K562 (cell line): ENCODE measurements at regions not wholly inside any gene's neighbourhood (a gene's known extent, or its start where the extent isn't known, plus 50 kb on each side); places are given as distances from the start of the nearest gene placed in this dataset.
A peak's percentile ranks its signal among the peaks of the same experiment; 100 is the strongest.

Experiments
- ATAC-seq: fragments of 200-7000 bp; cut with Tn5 transposase; 3 replicates; pipeline ENCODE4 v1.9.1; 2020; ENCODE audit warnings: moderate library complexity
- BruUV-seq: library from RNA; stranded (reverse); fragments of 400-500 nt; replicated peaks from 2 replicates; lab custom pipeline; 2021; lab: Mats Ljungman, UMichigan
- CTCF ChIA-PET: fragments of 300-600 bp; formaldehyde crosslinking; extraction: SDS; loops from one replicate; lab custom pipeline; 2021; ENCODE audit warnings: low intra/inter-chr PET ratio; lab: Yijun Ruan, JAX
- POLR2A ChIA-PET: fragments of 300-600, 350-650 bp; sonication (Branson Sonifier 250); formaldehyde crosslinking; extraction: SDS; loops from one replicate; lab custom pipeline; 2021; ENCODE audit warnings: antibody characterized with exemption, inconsistent platforms; lab: Yijun Ruan, JAX
- DNase-seq, 4 experiments: peaks; one replicate each; pipeline versions ENCODE4 v3.0.0 to v3.0.0-alpha.2; 2011 to 2018; ENCODE audit warnings: low spot score in 3 of 4, mixed read lengths in 3 of 4; ENCODE audit errors: extremely low read depth in 1 of 4
- FAIRE-seq: peaks from 2 replicates; lab custom pipeline; 2011; peaks lifted over from hg19 to GRCh38; lab: Jason Lieb, UNC
- H2AFZ ChIP-seq: 2 replicates; pipeline ENCODE4 v1.6.0; 2011; ENCODE audit warnings: low read depth, low read length, control low read depth, inconsistent platforms
- H3K27ac ChIP-seq: fragments of 200-600 bp; 3 replicates; pipeline ENCODE4 v1.8.0; 2011; ENCODE audit warnings: low read depth, mild to moderate bottlenecking, control low read depth, inconsistent platforms, low read length, moderate library complexity, mixed read lengths; ENCODE audit errors: extremely low read depth
- H3K27me3 ChIP-seq, 2 experiments: fragments of 300-600 bp in 1 of 2; 2 replicates in 1 of 2; 3 replicates in 1 of 2; pipeline versions ENCODE4 v1.6.0 to v1.8.0; 2011; ENCODE audit warnings: inconsistent platforms in 2 of 2, low read length in 2 of 2, mild to moderate bottlenecking in 1 of 2, mixed read lengths in 1 of 2, moderate library complexity in 1 of 2; ENCODE audit not compliant: control insufficient read depth in 2 of 2, insufficient read depth in 2 of 2
- H3K36me3 ChIP-seq: fragments of 300-600 bp; 3 replicates; pipeline ENCODE4 v1.8.0; 2011; ENCODE audit warnings: mild to moderate bottlenecking, low read length, inconsistent platforms; ENCODE audit not compliant: control insufficient read depth, insufficient read depth
- H3K4me1 ChIP-seq, 2 experiments: fragments of 200-600 bp in 1 of 2; replicated peaks in 1 of 2; 2 replicates in 1 of 2; 3 replicates in 1 of 2; pipeline versions ENCODE4 v1.5.1 to v1.8.0; 2011; ENCODE audit warnings: inconsistent platforms in 2 of 2, low read length in 2 of 2, mild to moderate bottlenecking in 1 of 2, mixed read lengths in 1 of 2, moderate library complexity in 1 of 2; ENCODE audit not compliant: control insufficient read depth in 2 of 2, insufficient read depth in 2 of 2
- H3K4me2 ChIP-seq: 2 replicates; pipeline ENCODE4 v1.6.1; 2011; ENCODE audit warnings: low read length, control low read depth, inconsistent platforms, mixed read lengths; ENCODE audit not compliant: insufficient read depth
- H3K4me3 ChIP-seq: fragments of 200-600 bp; sonication (generic), shearing (Covaris generic); 2 replicates; pipeline ENCODE4 v1.5.1; 2016; ENCODE audit warnings: control low read depth, inconsistent platforms
- H3K79me2 ChIP-seq: fragments of 200-600 bp; 3 replicates; pipeline ENCODE4 v1.8.0; 2011; ENCODE audit warnings: low read length, inconsistent platforms; ENCODE audit not compliant: control insufficient read depth, insufficient read depth
- H3K9ac ChIP-seq, 2 experiments: 2 replicates each; pipeline versions ENCODE4 v1.6.0 to v1.6.1; 2011; ENCODE audit warnings: low read depth in 2 of 2, low read length in 2 of 2, control low read depth in 1 of 2, inconsistent platforms in 1 of 2, mild to moderate bottlenecking in 1 of 2, mixed read lengths in 1 of 2; ENCODE audit not compliant: insufficient read depth in 1 of 2
- H3K9me1 ChIP-seq: one replicate; pipeline ENCODE4 v1.6.0; 2011; ENCODE audit warnings: inconsistent platforms, mild to moderate bottlenecking, low read length, moderate library complexity; ENCODE audit not compliant: control insufficient read depth, insufficient read depth
- H3K9me3 ChIP-seq: replicated peaks from 2 replicates; pipeline ENCODE4 v1.5.1; 2011; ENCODE audit warnings: low read depth, low read length, inconsistent platforms; ENCODE audit not compliant: control insufficient read depth, insufficient read depth
- H4K20me1 ChIP-seq: replicated peaks from 2 replicates; pipeline ENCODE4 v1.6.1; 2011; ENCODE audit warnings: low read length, inconsistent platforms, mixed read lengths; ENCODE audit not compliant: control insufficient read depth, insufficient read depth
- FOXK1 ChIP-seq: sonication (generic); formaldehyde crosslinking; IDR thresholded peaks from 2 replicates; pipeline ENCODE4 v1.8.0; 2022; ENCODE audit warnings: missing genetic modification reagents, mild to moderate bottlenecking, borderline replicate concordance
- GABPB1 ChIP-seq: sonication (generic); formaldehyde crosslinking; IDR thresholded peaks from 2 replicates; pipeline ENCODE4 v1.8.0; 2022; ENCODE audit warnings: mild to moderate bottlenecking, missing genetic modification reagents
- KAT7 ChIP-seq: sonication (generic); formaldehyde crosslinking; IDR thresholded peaks from 2 replicates; pipeline ENCODE4 v1.8.0; 2022; ENCODE audit warnings: missing genetic modification reagents, mild to moderate bottlenecking, borderline replicate concordance
- OTX1 ChIP-seq: fragments of 450-650 bp; formaldehyde crosslinking; IDR thresholded peaks from 2 replicates; pipeline ENCODE4 v1.4.0; 2022; ENCODE audit warnings: mild to moderate bottlenecking
- POLR3G ChIP-seq: IDR thresholded peaks from 2 replicates; pipeline ENCODE4 v1.6.1; 2011; ENCODE audit not compliant: insufficient read length, insufficient replicate concordance; ENCODE audit errors: extremely low read depth
- RFX1 ChIP-seq: fragments of 450-650 bp; IDR thresholded peaks from 2 replicates; pipeline ENCODE4 v1.6.1; 2016; ENCODE audit warnings: mild to moderate bottlenecking, moderate library complexity
- WHSC1 ChIP-seq: IDR thresholded peaks from one replicate; pipeline ENCODE4 v1.6.1; 2012; ENCODE audit warnings: low read length, control low read depth, inconsistent platforms
- ZNF77 ChIP-seq: fragments of 250-450 bp; sonication (Bioruptor Pico); IDR thresholded peaks from 2 replicates; pipeline ENCODE4 v1.5.0; 2020
- WGBS: fragments of 100-300 bp; shearing (Covaris generic); methylation state at CpG from one replicate; pipeline ENCODE4 v1.1.6; 2016; ENCODE audit warnings: low coverage, mixed read lengths; ENCODE audit not compliant: insufficient coverage; ENCODE audit errors: missing lambda C conversion rate; 5-methylcytosine and 5-hydroxymethylcytosine counted together
- in situ Hi-C: fragments of 300-500 bp; cut with MboI; formaldehyde crosslinking; loops from 4 replicates; pipeline ENCODE4 v1.15.0; 2018; ENCODE audit warnings: inconsistent platforms, mixed read lengths
- intact Hi-C: fragments of 100-400 bp; cut with micrococcal nuclease; formaldehyde crosslinking; loops from 2 replicates; pipeline ENCODE4 v1.14.2; 2022
- TF ChIP-seq, protein P1 (sequence below): sonication (generic); formaldehyde crosslinking; IDR thresholded peaks from 2 replicates; pipeline ENCODE4 v1.8.1; 2022; ENCODE audit warnings: missing genetic modification reagents
- TF ChIP-seq, protein P2 (sequence below): sonication (generic); formaldehyde crosslinking; IDR thresholded peaks from 2 replicates; pipeline ENCODE4 v1.8.1; 2023; ENCODE audit warnings: mild to moderate bottlenecking, missing genetic modification reagents, moderate library complexity

DNA sequence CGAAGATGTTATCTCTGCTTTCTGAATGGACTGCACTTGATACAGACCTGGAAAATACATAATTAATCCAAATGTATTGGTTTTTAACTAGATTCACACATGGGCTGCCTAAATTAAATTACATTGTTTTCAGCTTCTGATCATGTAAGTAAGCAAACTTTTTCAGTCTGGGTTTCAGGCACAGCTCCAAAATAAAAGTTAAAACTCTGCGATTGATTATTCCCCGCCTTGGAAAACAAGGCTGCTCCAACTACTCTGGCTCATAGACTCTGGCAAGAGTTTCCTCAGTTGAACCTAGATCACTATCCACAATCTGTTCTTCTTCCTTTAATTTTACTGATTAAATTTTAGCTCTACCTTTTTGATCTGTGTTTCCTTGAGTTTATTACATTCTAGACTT, 526.0 kb upstream of the SPRY2 start:
- Histone ChIP-seq H3K4me1 (no peaks in the 10 kb centered on the region), H3K4me3 (no peak overlapping the region), H3K4me2 (no peak overlapping the region), H3K27ac (no peak overlapping the region), H2AFZ (no peak overlapping the region), H4K20me1 (no peaks in the 10 kb centered on the region), H3K9me3 (no peaks in the 10 kb centered on the region), H3K27me3 (no peaks in the 10 kb centered on the region), H3K79me2 (no peaks in the 10 kb centered on the region), H3K9me1 (no peaks in the 10 kb centered on the region), H3K9ac (no peak overlapping the region), H3K36me3 (no peaks in the 10 kb centered on the region)
- FAIRE-seq: no peak
- no TSS peak for BruUV-seq
- no peak for ATAC-seq
- in situ Hi-C loops: no loop called here
- POLR2A ChIA-PET: interaction anchor here (1.0 to 1.2 kb wide), 3 partner anchors 9 to 25 kb away, joined by 3 read pairs; no protein-coding TSS in a partner anchor
- under 1% methylated on average over 3 of the region's 3 CpGs for WGBS
- TF ChIP-seq, protein P1, sequence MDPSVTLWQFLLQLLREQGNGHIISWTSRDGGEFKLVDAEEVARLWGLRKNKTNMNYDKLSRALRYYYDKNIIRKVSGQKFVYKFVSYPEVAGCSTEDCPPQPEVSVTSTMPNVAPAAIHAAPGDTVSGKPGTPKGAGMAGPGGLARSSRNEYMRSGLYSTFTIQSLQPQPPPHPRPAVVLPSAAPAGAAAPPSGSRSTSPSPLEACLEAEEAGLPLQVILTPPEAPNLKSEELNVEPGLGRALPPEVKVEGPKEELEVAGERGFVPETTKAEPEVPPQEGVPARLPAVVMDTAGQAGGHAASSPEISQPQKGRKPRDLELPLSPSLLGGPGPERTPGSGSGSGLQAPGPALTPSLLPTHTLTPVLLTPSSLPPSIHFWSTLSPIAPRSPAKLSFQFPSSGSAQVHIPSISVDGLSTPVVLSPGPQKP: no peak
- TF ChIP-seq FOXK1 (CRISPR knock-in tag) (no peak), KAT7 (CRISPR knock-in tag) (no peak), GABPB1 (CRISPR knock-in tag) (no peak), ZNF77 (CRISPR knock-in tag) (0 out of 2 replicates have a peak, but pooled peaks have one; percentile 5), WHSC1 (no peak), RFX1 (no peak), OTX1 (peak; percentile 27; the same call in 1 of the 2 replicates), POLR3G (no peak)
- TF ChIP-seq, protein P2, sequence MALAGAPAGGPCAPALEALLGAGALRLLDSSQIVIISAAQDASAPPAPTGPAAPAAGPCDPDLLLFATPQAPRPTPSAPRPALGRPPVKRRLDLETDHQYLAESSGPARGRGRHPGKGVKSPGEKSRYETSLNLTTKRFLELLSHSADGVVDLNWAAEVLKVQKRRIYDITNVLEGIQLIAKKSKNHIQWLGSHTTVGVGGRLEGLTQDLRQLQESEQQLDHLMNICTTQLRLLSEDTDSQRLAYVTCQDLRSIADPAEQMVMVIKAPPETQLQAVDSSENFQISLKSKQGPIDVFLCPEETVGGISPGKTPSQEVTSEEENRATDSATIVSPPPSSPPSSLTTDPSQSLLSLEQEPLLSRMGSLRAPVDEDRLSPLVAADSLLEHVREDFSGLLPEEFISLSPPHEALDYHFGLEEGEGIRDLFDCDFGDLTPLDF: no peak
- intact Hi-C loops: no loop called here
- no peak for DNase-seq
- CTCF ChIA-PET: no interaction called here
